WTC11 (cell line): ENCODE measurements at regions not wholly inside any gene's neighbourhood (a gene's known extent, or its start where the extent isn't known, plus 50 kb on each side); places are given as distances from the start of the nearest gene placed in this dataset.
A peak's percentile ranks its signal among the peaks of the same experiment; 100 is the strongest.

Experiments used
- ATAC-seq: fragments of 200-7000 bp; cut with Tn5 transposase; 2 replicates; pipeline ENCODE4 v1.10.0; 2021; ENCODE audit warnings: mild to moderate bottlenecking, moderate library complexity
- CTCF ChIA-PET: fragments of 300-600 bp; sonication (Branson Sonifier 250); formaldehyde crosslinking; loops from one replicate; lab custom pipeline; 2021; ENCODE audit warnings: antibody characterized with exemption; lab: Charles Lee
- POLR2A ChIA-PET: fragments of 350-600 bp; sonication (Branson Sonifier 250); formaldehyde crosslinking; loops from one replicate; lab custom pipeline; 2021; ENCODE audit warnings: antibody characterized with exemption; lab: Charles Lee
- DNase-seq: peaks from one replicate; pipeline ENCODE4 v3.0.0; 2021; ENCODE audit warnings: low spot score
- H3K27ac Mint-ChIP-seq: 2 replicates; pipeline ENCODE4 v1.8.0; 2021; ENCODE audit warnings: mixed read lengths
- H3K27me3 Mint-ChIP-seq: 2 replicates; pipeline ENCODE4 v1.8.0; 2021; ENCODE audit warnings: low read depth, mild to moderate bottlenecking, moderate library complexity, mixed read lengths
- H3K36me3 Mint-ChIP-seq: 2 replicates; pipeline ENCODE4 v1.8.0; 2021; ENCODE audit warnings: mixed read lengths
- H3K4me1 Mint-ChIP-seq: 2 replicates; pipeline ENCODE4 v1.8.0; 2022; ENCODE audit warnings: mixed read lengths
- H3K4me3 Mint-ChIP-seq: 2 replicates; pipeline ENCODE4 v1.8.0; 2021; ENCODE audit warnings: mild to moderate bottlenecking, moderate library complexity, mixed read lengths
- H3K9me3 Mint-ChIP-seq: 2 replicates; pipeline ENCODE4 v1.8.0; 2021; ENCODE audit warnings: mixed read lengths
- AR ChIP-seq: fragments of 250-450 bp; sonication (Bioruptor Pico); IDR thresholded peaks from 2 replicates; pipeline ENCODE4 v1.9.0; 2021; ENCODE audit warnings: mild to moderate bottlenecking
- ARID4B ChIP-seq: sonication (generic); formaldehyde crosslinking; IDR thresholded peaks from 2 replicates; pipeline ENCODE4 v1.8.0; 2023; ENCODE audit warnings: missing genetic modification reagents, mild to moderate bottlenecking, borderline replicate concordance
- E2F1 ChIP-seq: sonication (generic); formaldehyde crosslinking; IDR thresholded peaks from 2 replicates; pipeline ENCODE4 v1.8.0; 2022; ENCODE audit warnings: mild to moderate bottlenecking, missing genetic modification reagents
- KAT7 ChIP-seq: sonication (generic); formaldehyde crosslinking; IDR thresholded peaks from 2 replicates; pipeline ENCODE4 v1.8.1; 2023; ENCODE audit warnings: missing genetic modification reagents, mild to moderate bottlenecking, borderline replicate concordance
- MAX ChIP-seq: sonication (generic); formaldehyde crosslinking; IDR thresholded peaks from 2 replicates; pipeline ENCODE4 v1.8.0; 2022; ENCODE audit warnings: mild to moderate bottlenecking, missing genetic modification reagents
- NR1H2 ChIP-seq: sonication (generic); formaldehyde crosslinking; IDR thresholded peaks from 2 replicates; pipeline ENCODE4 v1.9.0; 2021; ENCODE audit warnings: mild to moderate bottlenecking, moderate library complexity, missing genetic modification reagents
- RELA ChIP-seq: sonication (generic); formaldehyde crosslinking; IDR thresholded peaks from 2 replicates; pipeline ENCODE4 v1.8.1; 2022; ENCODE audit warnings: missing genetic modification reagents, mild to moderate bottlenecking, borderline replicate concordance
- STAT6 ChIP-seq: sonication (generic); formaldehyde crosslinking; conservative IDR thresholded peaks from 2 replicates; pipeline ENCODE4 v1.8.1; 2023; ENCODE audit warnings: mild to moderate bottlenecking, low read depth, missing genetic modification reagents, moderate library complexity
- TEAD1 ChIP-seq: sonication (generic); formaldehyde crosslinking; IDR thresholded peaks from 2 replicates; pipeline ENCODE4 v1.8.0; 2022; ENCODE audit warnings: mild to moderate bottlenecking, missing genetic modification reagents
- ZMAT4 ChIP-seq: fragments of 250-450 bp; sonication (Bioruptor Pico); IDR thresholded peaks from 2 replicates; pipeline ENCODE4 v1.9.0; 2021; ENCODE audit warnings: mild to moderate bottlenecking
- ZNF423 ChIP-seq: fragments of 250-450 bp; sonication (Bioruptor Pico); IDR thresholded peaks from 2 replicates; pipeline ENCODE4 v2.1.2; 2022; ENCODE audit warnings: mild to moderate bottlenecking, moderate library complexity
- ZNF512 ChIP-seq: sonication (generic); formaldehyde crosslinking; IDR thresholded peaks from 2 replicates; pipeline ENCODE4 v1.8.1; 2022; ENCODE audit warnings: missing genetic modification reagents, borderline replicate concordance
- ZNF532 ChIP-seq: fragments of 250-450 bp; sonication (Bioruptor Pico); IDR thresholded peaks from 2 replicates; pipeline ENCODE4 v1.9.0; 2021; ENCODE audit warnings: mild to moderate bottlenecking, borderline replicate concordance

- Mint-ChIP-seq H3K27me3 (no peaks in the 10 kb centered on the region), H3K9me3 (peaks cover 14% of the 10 kb centered on the region)
- ATAC-seq = peak; percentile 41; the same call in 1 of the 2 replicates
- CTCF ChIA-PET = no interaction called here
- no peak for TF ChIP-seq KAT7
- TF ChIP-seq TEAD1 (CRISPR knock-in tag) = no peak
- no peak for TF ChIP-seq E2F1 (CRISPR knock-in tag)
- no peak for TF ChIP-seq ZNF512 (CRISPR knock-in tag)
- TF ChIP-seq ZMAT4 = no peak
- TF ChIP-seq NR1H2 (CRISPR knock-in tag) = no peak
- no peak for TF ChIP-seq ARID4B (CRISPR knock-in tag)
- TF ChIP-seq RELA = no peak
- no peak for TF ChIP-seq ZNF423 (CRISPR knock-in tag)
- no peak for TF ChIP-seq AR (CRISPR knock-in tag)
- no peak for TF ChIP-seq MAX
- no peak for TF ChIP-seq ZNF532
- TF ChIP-seq STAT6 (CRISPR knock-in tag) = no peak
- TF ChIP-seq, all 79 proteins: peak for 0
- Mint-ChIP-seq H3K27ac (no peak overlapping the region), H3K4me1 (no peaks in the 10 kb centered on the region), H3K36me3 (no peaks in the 10 kb centered on the region), H3K4me3 (no peak overlapping the region)
- POLR2A ChIA-PET = no interaction called here
- no peak for DNase-seq
These were observed 153.3 kb upstream of the IZUMO3 start for GRCh38 chr9:24698881-24699518.
